Kidney (tissue), 13 donors: ENCODE measurements at regions not wholly inside any gene's neighbourhood (a gene's known extent, or its start where the extent isn't known, plus 50 kb on each side); places are given as distances from the start of the nearest gene placed in this dataset.

Experiments used
- DNase-seq, 5 donors: peaks; one replicate each; pipeline ENCODE4 v3.0.0-alpha.2; 2013 to 2020
- FAIRE-seq: peaks from 2 replicates; lab custom pipeline; 2012; peaks lifted over from hg19 to GRCh38; lab: Jason Lieb, UNC
- H3K27ac ChIP-seq, 2 donors: one replicate each; pipeline ENCODE4 v1.7.0; 2013; ENCODE audit warnings: low read depth in 2 of 2, low read length in 2 of 2, inconsistent platforms in 1 of 2
- H3K27me3 ChIP-seq: one replicate; pipeline ENCODE4 v1.7.1; 2013; ENCODE audit warnings: low read length, inconsistent platforms; ENCODE audit not compliant: control insufficient read depth, insufficient read depth
- H3K36me3 ChIP-seq, 3 donors: one replicate each; pipeline versions ENCODE4 v1.7.0 to v1.7.1; 2013; ENCODE audit warnings: low read length in 3 of 3, control low read depth in 1 of 3, inconsistent platforms in 1 of 3; ENCODE audit not compliant: insufficient read depth in 3 of 3, control insufficient read depth in 2 of 3
- H3K4me1 ChIP-seq, 3 donors: one replicate each; pipeline versions ENCODE4 v1.7.0 to v1.7.1; 2013; ENCODE audit warnings: low read length in 3 of 3, inconsistent platforms in 1 of 3, low read depth in 1 of 3; ENCODE audit not compliant: control insufficient read depth in 2 of 3, insufficient read depth in 2 of 3
- H3K4me3 ChIP-seq, 3 donors: one replicate each; pipeline versions ENCODE4 v1.7.0 to v1.8.1; 2013; ENCODE audit warnings: low read length in 3 of 3, control low read depth in 1 of 3, inconsistent platforms in 1 of 3
- H3K9ac ChIP-seq, 3 donors: one replicate each; pipeline versions ENCODE4 v1.7.0 to v1.7.1; 2013; ENCODE audit warnings: low read length in 3 of 3, control low read depth in 1 of 3, inconsistent platforms in 1 of 3
- H3K9me3 ChIP-seq, 3 donors: one replicate each; pipeline versions ENCODE4 v1.7.0 to v1.7.1; 2013; ENCODE audit warnings: low read length in 3 of 3, control low read depth in 1 of 3, inconsistent platforms in 1 of 3; ENCODE audit not compliant: control insufficient read depth in 2 of 3, insufficient read depth in 1 of 3
- intact Hi-C: fragments of 100-400 bp; cut with DNase I; formaldehyde crosslinking; loops from one replicate; pipeline ENCODE4 v1.11.1; 2022
- TF ChIP-seq, protein P1 (sequence below): IDR thresholded peaks from 3 replicates; pipeline ENCODE4 v1.5.1; 2012; ENCODE audit warnings: mild to moderate bottlenecking, moderate library complexity, borderline replicate concordance; ENCODE audit not compliant: insufficient read depth; ENCODE audit errors: extremely low read depth
- donor health status: control.
- donor health status: control.
- donor health status: control.
- donor health status: control.
- donor health status: control.
- donor health status: DM: yes; HTN: yes; CAD: no.
- donor health status: Normal renal cell carcinoma (clear cell type).

DNA sequence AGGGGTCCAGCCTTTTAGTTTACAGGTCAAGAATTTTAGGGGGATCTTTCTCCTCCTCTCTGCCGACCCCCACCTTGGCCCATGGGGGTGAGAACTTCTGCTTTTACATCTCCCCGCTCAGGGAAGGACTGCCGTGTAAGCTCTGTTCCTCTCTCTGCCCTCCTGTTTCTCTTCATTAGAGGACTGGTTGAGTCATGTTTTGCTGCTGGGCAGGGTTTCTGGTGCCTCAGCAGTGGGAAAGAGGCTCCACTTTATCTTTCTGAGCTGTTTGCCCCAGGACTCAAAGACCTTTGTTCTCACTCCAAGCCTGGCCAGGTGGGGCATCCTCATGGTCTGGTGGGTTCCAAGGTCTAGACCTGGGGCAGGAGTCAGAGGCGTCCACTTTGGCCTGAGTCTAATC, 93.0 kb downstream of the UTP18 start:
- TF ChIP-seq, protein P1, sequence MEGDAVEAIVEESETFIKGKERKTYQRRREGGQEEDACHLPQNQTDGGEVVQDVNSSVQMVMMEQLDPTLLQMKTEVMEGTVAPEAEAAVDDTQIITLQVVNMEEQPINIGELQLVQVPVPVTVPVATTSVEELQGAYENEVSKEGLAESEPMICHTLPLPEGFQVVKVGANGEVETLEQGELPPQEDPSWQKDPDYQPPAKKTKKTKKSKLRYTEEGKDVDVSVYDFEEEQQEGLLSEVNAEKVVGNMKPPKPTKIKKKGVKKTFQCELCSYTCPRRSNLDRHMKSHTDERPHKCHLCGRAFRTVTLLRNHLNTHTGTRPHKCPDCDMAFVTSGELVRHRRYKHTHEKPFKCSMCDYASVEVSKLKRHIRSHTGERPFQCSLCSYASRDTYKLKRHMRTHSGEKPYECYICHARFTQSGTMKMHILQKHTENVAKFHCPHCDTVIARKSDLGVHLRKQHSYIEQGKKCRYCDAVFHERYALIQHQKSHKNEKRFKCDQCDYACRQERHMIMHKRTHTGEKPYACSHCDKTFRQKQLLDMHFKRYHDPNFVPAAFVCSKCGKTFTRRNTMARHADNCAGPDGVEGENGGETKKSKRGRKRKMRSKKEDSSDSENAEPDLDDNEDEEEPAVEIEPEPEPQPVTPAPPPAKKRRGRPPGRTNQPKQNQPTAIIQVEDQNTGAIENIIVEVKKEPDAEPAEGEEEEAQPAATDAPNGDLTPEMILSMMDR, result no peak
- Histone ChIP-seq H3K9me3 (no peaks in the 10 kb centered on the region), H3K27me3 (no peaks in the 10 kb centered on the region), H3K27ac (no peak overlapping the region), H3K4me1 (no peaks in the 10 kb centered on the region), H3K9ac (no peak overlapping the region), H3K36me3 (no peaks in the 10 kb centered on the region), H3K4me3 (no peak overlapping the region)
- DNase-seq (no peak), FAIRE-seq (no peak)
- intact Hi-C loops, result no loop called here

- Histone ChIP-seq H3K4me3 (no peak overlapping the region), H3K36me3 (no peaks in the 10 kb centered on the region), H3K4me1 (no peaks in the 10 kb centered on the region), H3K9ac (no peak overlapping the region), H3K9me3 (no peaks in the 10 kb centered on the region), H3K27me3 (no peaks in the 10 kb centered on the region), H3K27ac (no peak overlapping the region)
- DNase-seq (no peak), FAIRE-seq (no peak)
- intact Hi-C loops, result no loop called here
- TF ChIP-seq, protein P1, result no peak
Measured at GRCh38 chr17:51354936-51355335, 94.6 kb downstream of the UTP18 start.

DNA sequence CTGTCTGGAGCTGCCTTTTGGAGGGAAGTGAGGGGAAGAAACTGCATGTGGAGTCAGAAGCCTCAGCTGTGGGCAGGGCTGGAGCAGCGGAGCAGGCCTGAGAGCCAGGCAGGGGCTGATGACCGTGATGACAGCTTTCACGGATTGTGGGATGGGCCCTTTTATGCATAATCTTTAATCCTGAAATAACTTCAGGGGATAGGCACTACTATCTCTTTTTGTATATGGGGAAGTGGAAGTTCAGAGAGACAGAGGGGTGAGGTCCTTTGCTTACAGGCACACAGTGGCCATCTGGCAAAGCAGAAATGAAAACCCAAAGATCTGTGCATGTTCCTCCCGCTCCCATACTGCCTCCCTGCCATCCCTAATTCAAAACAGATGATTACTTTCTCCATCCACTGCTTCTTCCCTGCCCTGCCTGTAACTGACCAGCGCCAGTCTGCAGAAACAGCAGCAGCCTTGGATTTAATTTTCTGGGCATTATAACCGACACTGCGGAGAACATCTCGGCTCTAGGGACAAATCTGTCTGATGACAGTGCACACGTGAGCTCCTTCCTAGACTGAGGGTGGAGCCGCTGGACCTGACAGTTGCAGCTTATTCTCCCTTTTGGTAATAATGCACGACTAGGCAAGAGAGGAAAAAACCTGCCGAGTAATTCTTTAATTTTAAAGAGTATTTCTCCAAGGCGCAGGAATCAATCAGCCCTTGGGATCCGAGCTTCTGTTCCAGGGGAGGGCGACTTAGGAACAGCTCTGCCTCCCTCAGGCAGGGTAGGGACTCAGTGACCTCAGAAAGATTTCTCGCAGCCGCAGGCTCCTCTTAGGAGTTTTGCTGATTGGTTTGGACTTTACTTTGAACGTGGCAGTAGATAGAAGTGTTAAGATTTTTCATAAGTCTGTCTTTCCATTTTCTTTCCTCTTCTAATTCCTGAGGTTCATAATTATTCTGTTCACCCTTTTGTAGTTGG, 95.4 kb downstream of the UTP18 start:
- Histone ChIP-seq H3K4me3 (no peak overlapping the region), H3K9me3 (no peaks in the 10 kb centered on the region), H3K27me3 (no peaks in the 10 kb centered on the region), H3K4me1 (no peaks in the 10 kb centered on the region), H3K36me3 (no peaks in the 10 kb centered on the region), H3K27ac (no peak overlapping the region), H3K9ac (no peak overlapping the region)
- TF ChIP-seq, protein P1, result no peak
- FAIRE-seq (no peak), DNase-seq (no peak)
- intact Hi-C loops, result no loop called here
